Breast epithelium (tissue), 4 donors: ENCODE measurements at regions not wholly inside any gene's neighbourhood (a gene's known extent, or its start where the extent isn't known, plus 50 kb on each side); places are given as distances from the start of the nearest gene placed in this dataset.

Experiments
- DNase-seq, 2 donors: peaks; one replicate each; pipeline ENCODE4 v3.0.0-alpha.2; 2019; ENCODE audit warnings: low spot score in 2 of 2
- H3K27ac ChIP-seq, 2 donors: fragments of 200-600 bp; sonication (generic) in 1 of 2; one replicate each; pipeline ENCODE4 v1.5.1; 2016 to 2019; ENCODE audit warnings: mild to moderate bottlenecking in 1 of 2
- H3K27me3 ChIP-seq, 2 donors: fragments of 200-600 bp; sonication (generic) in 1 of 2; one replicate each; pipeline versions ENCODE4 v1.5.1 to v1.6.0; 2017 to 2019; ENCODE audit warnings: control low read depth in 1 of 2, mild to moderate bottlenecking in 1 of 2
- H3K36me3 ChIP-seq: fragments of 200-600 bp; one replicate; pipeline ENCODE4 v1.5.1; 2019
- H3K4me1 ChIP-seq, 2 donors: fragments of 200-600 bp; sonication (generic); one replicate each; pipeline ENCODE4 v1.5.1; 2016 to 2019; ENCODE audit warnings: control low read depth in 1 of 2
- H3K4me3 ChIP-seq, 3 donors: fragments of 200-600 bp; sonication (generic); 1 replicate in 2 of 3; 2 replicates in 1 of 3; pipeline ENCODE4 v1.5.1; 2016 to 2019; ENCODE audit warnings: mild to moderate bottlenecking in 3 of 3, moderate library complexity in 2 of 3
- H3K9me3 ChIP-seq, 2 donors: fragments of 200-600 bp; sonication (generic) in 1 of 2; one replicate each; pipeline ENCODE4 v1.5.1; 2016 to 2019; ENCODE audit warnings: control low read depth in 1 of 2
- POLR2A ChIP-seq: fragments of 450-650 bp; IDR thresholded peaks from one replicate; pipeline ENCODE4 v1.6.1; 2016; ENCODE audit warnings: antibody characterized with exemption, mild to moderate bottlenecking, moderate library complexity
- POLR2AphosphoS5 ChIP-seq, 3 donors: sonication (generic); formaldehyde crosslinking; IDR thresholded peaks; one replicate each; pipeline ENCODE4 v1.6.1; 2017; ENCODE audit warnings: antibody characterized with exemption in 3 of 3
- intact Hi-C: fragments of 100-400 bp; cut with DNase I; formaldehyde crosslinking; loops from one replicate; pipeline ENCODE4 v1.15.1; 2023; ENCODE audit warnings: low total_unique reads
- TF ChIP-seq, protein P1 (sequence below), 3 donors: fragments of 450-650 bp; IDR thresholded peaks; one replicate each; pipeline ENCODE4 v1.5.1; 2016 to 2017; ENCODE audit warnings: antibody characterized with exemption in 3 of 3, mild to moderate bottlenecking in 3 of 3, moderate library complexity in 3 of 3

DNA sequence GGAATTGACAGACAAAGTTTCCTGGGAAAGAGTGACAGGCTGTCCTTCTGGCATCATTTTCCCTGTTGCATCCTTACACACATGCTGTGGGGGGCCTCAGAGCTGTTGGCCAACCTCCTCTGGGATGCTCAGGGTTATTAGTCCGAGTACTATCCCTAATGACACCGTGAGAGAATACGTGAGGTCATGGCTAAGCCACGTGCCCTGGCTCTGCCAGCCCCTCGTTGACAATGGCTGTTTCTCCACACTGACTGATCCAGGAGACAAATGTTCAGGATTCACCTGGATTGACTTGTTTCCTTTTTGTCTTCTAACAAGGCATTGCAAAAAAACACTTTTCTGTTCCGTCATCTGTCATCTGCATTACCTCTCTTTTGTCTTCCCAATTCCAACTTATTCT is 604.6 kb downstream of the TFAP2A start:
- Histone ChIP-seq H3K27me3 (no peaks in the 10 kb centered on the region), H3K27ac (no peak overlapping the region), H3K9me3 (no peaks in the 10 kb centered on the region), H3K4me1 (no peaks in the 10 kb centered on the region), H3K4me3 (no peak overlapping the region), H3K36me3 (no peaks in the 10 kb centered on the region)
- TF ChIP-seq POLR2A: no peak
- TF ChIP-seq POLR2AphosphoS5 (IDR thresholded peaks at IDR 0.05): no peak
- TF ChIP-seq, protein P1, sequence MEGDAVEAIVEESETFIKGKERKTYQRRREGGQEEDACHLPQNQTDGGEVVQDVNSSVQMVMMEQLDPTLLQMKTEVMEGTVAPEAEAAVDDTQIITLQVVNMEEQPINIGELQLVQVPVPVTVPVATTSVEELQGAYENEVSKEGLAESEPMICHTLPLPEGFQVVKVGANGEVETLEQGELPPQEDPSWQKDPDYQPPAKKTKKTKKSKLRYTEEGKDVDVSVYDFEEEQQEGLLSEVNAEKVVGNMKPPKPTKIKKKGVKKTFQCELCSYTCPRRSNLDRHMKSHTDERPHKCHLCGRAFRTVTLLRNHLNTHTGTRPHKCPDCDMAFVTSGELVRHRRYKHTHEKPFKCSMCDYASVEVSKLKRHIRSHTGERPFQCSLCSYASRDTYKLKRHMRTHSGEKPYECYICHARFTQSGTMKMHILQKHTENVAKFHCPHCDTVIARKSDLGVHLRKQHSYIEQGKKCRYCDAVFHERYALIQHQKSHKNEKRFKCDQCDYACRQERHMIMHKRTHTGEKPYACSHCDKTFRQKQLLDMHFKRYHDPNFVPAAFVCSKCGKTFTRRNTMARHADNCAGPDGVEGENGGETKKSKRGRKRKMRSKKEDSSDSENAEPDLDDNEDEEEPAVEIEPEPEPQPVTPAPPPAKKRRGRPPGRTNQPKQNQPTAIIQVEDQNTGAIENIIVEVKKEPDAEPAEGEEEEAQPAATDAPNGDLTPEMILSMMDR (IDR thresholded peaks at IDR 0.05): no peak
- no peak for DNase-seq
- intact Hi-C loops: no loop called here

DNA sequence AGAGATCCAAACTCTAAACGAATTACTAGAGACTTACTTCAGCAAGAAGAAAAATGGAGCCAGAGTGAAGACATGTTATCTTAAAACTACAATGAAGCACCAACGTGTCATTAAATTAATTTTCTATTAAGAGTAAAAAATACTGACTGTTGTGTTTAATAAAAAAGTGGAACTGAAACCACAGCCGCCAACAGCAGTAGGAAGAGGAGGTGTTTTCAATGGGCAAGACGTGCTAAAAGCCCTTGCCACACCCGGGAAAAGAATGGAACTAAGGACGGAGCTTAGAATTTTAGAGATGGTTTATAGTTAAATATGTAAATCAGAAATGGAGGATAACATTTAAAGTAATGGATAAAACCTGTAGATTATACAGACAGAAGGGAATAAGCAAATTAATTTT is 608.7 kb downstream of the TFAP2A start:
- intact Hi-C loops: no loop called here
- no peaks in the 10 kb centered on the region for H3K27me3 ChIP-seq
- TF ChIP-seq, protein P1 (IDR thresholded peaks at IDR 0.05): no peak
- TF ChIP-seq POLR2A (no peak), POLR2AphosphoS5 (IDR thresholded peaks at IDR 0.05) (no peak)
- H3K9me3 ChIP-seq: no peaks in the 10 kb centered on the region
- no peak overlapping the region for H3K27ac ChIP-seq
- no peaks in the 10 kb centered on the region for H3K36me3 ChIP-seq
- DNase-seq: no peak
- H3K4me1 ChIP-seq: no peaks in the 10 kb centered on the region
- no peak overlapping the region for H3K4me3 ChIP-seq

DNA sequence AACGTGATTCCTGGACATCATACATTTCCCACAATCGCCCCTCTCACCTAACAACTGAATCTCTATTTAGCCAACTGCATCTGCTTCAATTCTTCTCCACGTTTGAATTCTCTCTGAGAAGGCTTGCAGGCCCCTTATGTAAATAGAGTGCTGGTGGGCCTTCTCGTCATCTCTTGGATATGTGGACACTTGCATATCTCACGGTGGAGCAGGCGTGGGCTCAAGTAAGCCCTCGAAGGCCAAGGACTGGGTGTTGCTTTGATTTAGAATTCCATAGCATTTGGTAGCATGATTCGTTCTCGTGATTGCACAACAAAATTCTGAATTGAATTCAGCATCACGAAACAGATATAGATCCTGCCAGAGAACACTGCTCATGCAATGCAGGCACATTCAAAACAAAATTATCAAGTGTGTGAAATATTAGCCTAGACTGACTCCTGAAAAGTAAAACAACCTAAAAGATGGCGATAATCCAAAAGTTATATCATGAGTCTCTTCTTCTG is 613.6 kb downstream of the TFAP2A start:
- intact Hi-C loops: no loop called here
- Histone ChIP-seq H3K27me3 (no peaks in the 10 kb centered on the region), H3K27ac (no peak overlapping the region), H3K4me3 (no peak overlapping the region), H3K9me3 (no peaks in the 10 kb centered on the region), H3K4me1 (no peaks in the 10 kb centered on the region), H3K36me3 (no peaks in the 10 kb centered on the region)
- no peak for TF ChIP-seq POLR2A
- DNase-seq: no peak

DNA sequence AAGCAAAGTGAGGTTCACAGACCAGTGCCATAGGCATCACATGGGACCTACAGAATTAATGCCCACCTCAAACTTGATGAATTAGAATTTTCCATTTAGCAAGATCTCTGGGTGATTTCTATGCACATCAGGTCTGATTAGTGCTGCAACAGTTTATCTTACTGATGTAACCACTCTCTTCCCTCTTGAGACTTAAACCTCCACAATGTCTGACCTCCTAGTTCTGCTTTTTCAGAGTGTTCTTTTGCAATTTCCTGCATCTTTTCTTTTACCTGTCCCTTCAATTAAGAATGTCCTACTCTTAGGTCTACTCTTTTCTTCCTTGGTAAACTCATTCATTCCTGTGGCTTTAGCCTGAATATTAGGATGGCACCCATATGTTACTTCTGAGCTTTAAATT is 615.3 kb downstream of the TFAP2A start:
- no peaks in the 10 kb centered on the region for H3K4me1 ChIP-seq
- no peak overlapping the region for H3K27ac ChIP-seq
- intact Hi-C loops: no loop called here
- no peaks in the 10 kb centered on the region for H3K9me3 ChIP-seq
- no peak for DNase-seq
- no peak overlapping the region for H3K4me3 ChIP-seq
- no peaks in the 10 kb centered on the region for H3K27me3 ChIP-seq
- TF ChIP-seq POLR2AphosphoS5 (IDR thresholded peaks at IDR 0.05) (no peak), POLR2A (no peak)
- TF ChIP-seq, protein P1 (IDR thresholded peaks at IDR 0.05): no peak
- no peaks in the 10 kb centered on the region for H3K36me3 ChIP-seq

GRCh38 chr6:9796827-9797226 is 618.0 kb downstream of the TFAP2A start:
- intact Hi-C loops: no loop called here
- TF ChIP-seq POLR2AphosphoS5 (IDR thresholded peaks at IDR 0.05): no peak
- no peak for TF ChIP-seq POLR2A
- TF ChIP-seq, protein P1 (IDR thresholded peaks at IDR 0.05): no peak
- no peaks in the 10 kb centered on the region for H3K4me1 ChIP-seq
- no peaks in the 10 kb centered on the region for H3K9me3 ChIP-seq
- no peaks in the 10 kb centered on the region for H3K27me3 ChIP-seq
- no peaks in the 10 kb centered on the region for H3K36me3 ChIP-seq
- no peak overlapping the region for H3K4me3 ChIP-seq
- no peak overlapping the region for H3K27ac ChIP-seq
- no peak for DNase-seq

GRCh38 chr6:9795880-9796279 is 619.0 kb downstream of the TFAP2A start:
- H3K9me3 ChIP-seq: no peaks in the 10 kb centered on the region
- intact Hi-C loops: no loop called here
- no peak overlapping the region for H3K27ac ChIP-seq
- DNase-seq: no peak
- no peak overlapping the region for H3K4me3 ChIP-seq
- no peaks in the 10 kb centered on the region for H3K27me3 ChIP-seq
- TF ChIP-seq, protein P1 (IDR thresholded peaks at IDR 0.05): no peak
- TF ChIP-seq POLR2AphosphoS5 (IDR thresholded peaks at IDR 0.05): no peak
- TF ChIP-seq POLR2A: no peak
- no peaks in the 10 kb centered on the region for H3K4me1 ChIP-seq
- H3K36me3 ChIP-seq: no peaks in the 10 kb centered on the region
